ENCODE measurements at regions not wholly inside any gene's neighbourhood (a gene's known extent, or its start where the extent isn't known, plus 50 kb on each side); places are given as distances from the start of the nearest gene placed in this dataset.

GRCh38 chr7:124130-124949 lies 68.0 kb upstream of the FAM20C start:
- DNase-seq, result no peak

GRCh38 chr7:125061-125475 lies 67.3 kb upstream of the FAM20C start:
- no peak for DNase-seq

GRCh38 chr7:125661-126060 lies 66.7 kb upstream of the FAM20C start:
- no peak for DNase-seq

GRCh38 chr7:126368-126767 lies 66.0 kb upstream of the FAM20C start:
- no peak for DNase-seq

GRCh38 chr7:127064-127598 lies 65.2 kb upstream of the FAM20C start:
- DNase-seq, result no peak

- DNase-seq, result no peak
Measured at GRCh38 chr7:128171-129080, 63.9 kb upstream of the FAM20C start.

GRCh38 chr7:129366-130221 lies 62.8 kb upstream of the FAM20C start:
- peak; percentile 26 to 74 for DNase-seq

GRCh38 chr7:130222-130572 lies 62.2 kb upstream of the FAM20C start:
- DNase-seq, result no peak

GRCh38 chr7:130875-131780 lies 61.2 kb upstream of the FAM20C start:
- DNase-seq, result no peak

GRCh38 chr7:131781-132482 lies 60.4 kb upstream of the FAM20C start:
- DNase-seq, result peak; percentile 41 to 51

- no peak for DNase-seq
Measured at GRCh38 chr7:132899-133298, 59.5 kb upstream of the FAM20C start.

GRCh38 chr7:133470-133869 lies 58.9 kb upstream of the FAM20C start:
- no peak for DNase-seq

- DNase-seq, result no peak
Measured at GRCh38 chr7:134029-134428, 58.3 kb upstream of the FAM20C start.

- no peak for DNase-seq
Measured at GRCh38 chr7:134561-135256, 57.7 kb upstream of the FAM20C start.

- no peak for DNase-seq
Measured at GRCh38 chr7:135257-135653, 57.1 kb upstream of the FAM20C start.

GRCh38 chr7:135731-136645 lies 56.4 kb upstream of the FAM20C start:
- DNase-seq, result no peak

- no peak for DNase-seq
Measured at GRCh38 chr7:137094-137891, 55.1 kb upstream of the FAM20C start.

GRCh38 chr7:139131-139530 lies 53.2 kb upstream of the FAM20C start:
- no peak for DNase-seq
